Keratinocyte (primary cell): ENCODE measurements at regions not wholly inside any gene's neighbourhood (a gene's known extent, or its start where the extent isn't known, plus 50 kb on each side); places are given as distances from the start of the nearest gene placed in this dataset.

Experiments
- EZH2 ChIP-seq: IDR thresholded peaks from one replicate; pipeline ENCODE4 v1.6.1; 2012; ENCODE audit warnings: inconsistent platforms, mild to moderate bottlenecking, low read length, moderate library complexity
- TF ChIP-seq, protein P1 (sequence below), 3 experiments: IDR thresholded peaks in 1 of 3; conservative IDR thresholded peaks in 1 of 3; optimal IDR thresholded peaks in 1 of 3; 2 replicates in 2 of 3; 3 replicates in 1 of 3; pipeline versions ENCODE3 to v1.5.1; 2011; ENCODE audit warnings: low read length in 3 of 3, mild to moderate bottlenecking in 3 of 3, moderate library complexity in 2 of 3, control low read depth in 1 of 3, inconsistent platforms in 1 of 3; ENCODE audit not compliant: insufficient read depth in 2 of 3; ENCODE audit errors: extremely low read depth in 1 of 3

DNA sequence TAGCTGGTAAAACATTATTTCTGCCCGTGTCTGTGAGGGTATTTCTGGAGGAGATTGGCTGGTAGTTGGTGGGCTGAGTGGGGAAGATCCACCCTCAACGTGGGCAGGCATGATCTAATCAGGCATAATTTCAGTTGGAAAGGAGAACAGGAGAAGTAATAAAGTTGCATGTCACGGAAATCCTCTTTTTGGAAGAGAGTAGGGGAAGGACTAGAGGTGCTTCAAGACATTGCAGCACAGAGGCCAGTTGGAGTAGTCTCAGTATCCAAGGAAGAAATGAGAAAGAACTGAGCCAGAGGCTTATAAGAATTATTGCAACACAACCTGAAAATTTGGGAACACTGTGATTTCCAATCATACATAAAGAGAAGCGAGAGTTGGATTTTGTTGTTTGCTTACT is 1155.1 kb downstream of the FAM181B start:
- TF ChIP-seq EZH2 = no peak
- TF ChIP-seq, protein P1, sequence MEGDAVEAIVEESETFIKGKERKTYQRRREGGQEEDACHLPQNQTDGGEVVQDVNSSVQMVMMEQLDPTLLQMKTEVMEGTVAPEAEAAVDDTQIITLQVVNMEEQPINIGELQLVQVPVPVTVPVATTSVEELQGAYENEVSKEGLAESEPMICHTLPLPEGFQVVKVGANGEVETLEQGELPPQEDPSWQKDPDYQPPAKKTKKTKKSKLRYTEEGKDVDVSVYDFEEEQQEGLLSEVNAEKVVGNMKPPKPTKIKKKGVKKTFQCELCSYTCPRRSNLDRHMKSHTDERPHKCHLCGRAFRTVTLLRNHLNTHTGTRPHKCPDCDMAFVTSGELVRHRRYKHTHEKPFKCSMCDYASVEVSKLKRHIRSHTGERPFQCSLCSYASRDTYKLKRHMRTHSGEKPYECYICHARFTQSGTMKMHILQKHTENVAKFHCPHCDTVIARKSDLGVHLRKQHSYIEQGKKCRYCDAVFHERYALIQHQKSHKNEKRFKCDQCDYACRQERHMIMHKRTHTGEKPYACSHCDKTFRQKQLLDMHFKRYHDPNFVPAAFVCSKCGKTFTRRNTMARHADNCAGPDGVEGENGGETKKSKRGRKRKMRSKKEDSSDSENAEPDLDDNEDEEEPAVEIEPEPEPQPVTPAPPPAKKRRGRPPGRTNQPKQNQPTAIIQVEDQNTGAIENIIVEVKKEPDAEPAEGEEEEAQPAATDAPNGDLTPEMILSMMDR (optimal IDR thresholded peaks at IDR 0.05 in 1 of 3, IDR thresholded peaks at IDR 0.05 in 1 of 3, conservative IDR thresholded peaks at IDR 0.05 in 1 of 3; ENCODE audit: extremely low read depth in 1 of 3, insufficient read depth in 2 of 3, low read length in 3 of 3) = no peak
